GM12892 (cell line): ENCODE measurements at regions not wholly inside any gene's neighbourhood (a gene's known extent, or its start where the extent isn't known, plus 50 kb on each side); places are given as distances from the start of the nearest gene placed in this dataset.

Experiments used
- POLR2A ChIP-seq: IDR thresholded peaks from 2 replicates; pipeline ENCODE4 v1.6.1; 2011; ENCODE audit warnings: low read depth, low read length, control low read depth
- POLR2AphosphoS5 ChIP-seq: IDR thresholded peaks from 2 replicates; pipeline ENCODE4 v1.6.1; 2011; ENCODE audit warnings: low read depth, low read length, control low read depth

DNA sequence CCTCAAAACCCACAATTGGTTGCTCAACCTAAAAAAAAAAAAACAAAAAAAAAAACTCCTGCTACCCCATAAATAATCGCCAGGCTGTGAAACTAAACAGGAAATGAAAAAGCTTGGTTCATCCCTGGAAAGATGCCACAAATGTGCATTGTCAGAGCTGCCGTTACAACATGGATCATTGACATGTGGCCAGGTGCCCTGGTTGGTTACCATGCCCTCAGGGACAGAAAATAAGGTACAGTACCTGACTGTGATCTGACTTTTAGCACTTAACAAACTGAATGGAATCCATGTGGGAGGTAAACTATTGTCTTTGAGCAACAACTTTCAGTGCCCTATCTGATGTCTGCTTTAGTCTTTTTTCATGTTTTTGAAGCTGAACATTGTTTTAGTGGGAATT is 118.0 kb upstream of the RPL34 start:
- TF ChIP-seq POLR2A, result no peak
- no peak for TF ChIP-seq POLR2AphosphoS5
